Body of pancreas (tissue), 4 donors: ENCODE measurements at regions not wholly inside any gene's neighbourhood (a gene's known extent, or its start where the extent isn't known, plus 50 kb on each side); places are given as distances from the start of the nearest gene placed in this dataset.
"Not testable (repeated sequence)": the region's sequence is repeated elsewhere in the genome, so short reads cannot be mapped to it uniquely, and the experiment has no call there.

ENCODE experiments used
- ATAC-seq: fragments of 150-250 bp; one replicate; pipeline ENCODE4 v1.9.1; 2016
- DNase-seq, 4 donors: peaks; one replicate each; pipeline ENCODE4 v3.0.0-alpha.2; 2019
- H3K27ac ChIP-seq, 4 donors: fragments of 200-600 bp; sonication (generic); 1 replicate in 3 of 4; 2 replicates in 1 of 4; pipeline versions ENCODE4 v1.5.1 to v1.6.1; 2016 to 2019; ENCODE audit warnings: mild to moderate bottlenecking in 1 of 4, mixed read lengths in 1 of 4, moderate library complexity in 1 of 4
- H3K27me3 ChIP-seq, 2 donors: fragments of 200-600 bp; sonication (generic); one replicate each; pipeline ENCODE4 v1.6.0; 2016; ENCODE audit warnings: mild to moderate bottlenecking in 1 of 2
- H3K36me3 ChIP-seq, 2 donors: fragments of 200-600 bp; sonication (generic); replicated peaks in 1 of 2; 2 replicates each; pipeline ENCODE4 v1.5.1; 2016; ENCODE audit warnings: low read depth in 2 of 2; ENCODE audit not compliant: insufficient read depth in 1 of 2
- H3K4me1 ChIP-seq: fragments of 200-600 bp; sonication (generic); one replicate; pipeline ENCODE4 v1.6.0; 2016
- H3K4me3 ChIP-seq, 2 donors: fragments of 200-600 bp; sonication (generic); 1 replicate in 1 of 2; 2 replicates in 1 of 2; pipeline ENCODE4 v1.5.1; 2016 to 2019
- H3K9me3 ChIP-seq, 3 donors: fragments of 200-600 bp; sonication (generic); 1 replicate in 2 of 3; 2 replicates in 1 of 3; pipeline ENCODE4 v1.5.1; 2016
- POLR2A ChIP-seq, 3 donors: fragments of 450-650 bp; IDR thresholded peaks; one replicate each; pipeline ENCODE4 v1.6.1; 2016; ENCODE audit warnings: antibody characterized with exemption in 3 of 3, mild to moderate bottlenecking in 2 of 3
- WGBS, 2 donors: methylation state at CpG; one replicate each; pipeline ENCODE4 v1.1.5; 2017; 5-methylcytosine and 5-hydroxymethylcytosine counted together
- intact Hi-C: fragments of 100-400 bp; cut with DNase I; formaldehyde crosslinking; loops from one replicate; pipeline ENCODE4 v1.15.1; 2023
- TF ChIP-seq, protein P1 (sequence below), 7 experiments: fragments of 450-650 bp in 4 of 7; fragments of 200-600 bp in 3 of 7; sonication (generic) in 3 of 7; IDR thresholded peaks; one replicate each; pipeline ENCODE4 v1.5.1; 2016 to 2019; ENCODE audit warnings: antibody characterized with exemption in 7 of 7

DNA sequence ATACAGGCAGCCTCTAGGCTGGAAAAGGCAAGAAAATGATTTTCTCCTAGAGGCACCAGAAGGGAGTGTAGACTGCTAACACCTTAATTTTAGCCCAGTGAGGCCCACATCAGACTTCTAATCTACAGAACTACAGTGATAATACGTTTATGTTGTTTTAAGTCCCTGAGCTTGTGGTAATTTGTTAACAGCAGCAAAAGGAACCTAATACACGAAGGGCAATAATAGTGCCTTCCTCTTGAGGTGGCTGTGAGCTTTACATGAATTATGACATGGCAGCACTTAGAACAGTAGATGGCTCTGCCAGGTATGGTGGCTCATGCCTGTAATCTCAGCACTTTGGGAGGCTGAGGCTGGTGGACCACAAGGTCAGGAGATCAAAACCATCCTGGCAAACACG, 118.8 kb downstream of the ZNF664 start:
- no peak for TF ChIP-seq POLR2A (IDR thresholded peaks at IDR 0.05)
- TF ChIP-seq, protein P1, sequence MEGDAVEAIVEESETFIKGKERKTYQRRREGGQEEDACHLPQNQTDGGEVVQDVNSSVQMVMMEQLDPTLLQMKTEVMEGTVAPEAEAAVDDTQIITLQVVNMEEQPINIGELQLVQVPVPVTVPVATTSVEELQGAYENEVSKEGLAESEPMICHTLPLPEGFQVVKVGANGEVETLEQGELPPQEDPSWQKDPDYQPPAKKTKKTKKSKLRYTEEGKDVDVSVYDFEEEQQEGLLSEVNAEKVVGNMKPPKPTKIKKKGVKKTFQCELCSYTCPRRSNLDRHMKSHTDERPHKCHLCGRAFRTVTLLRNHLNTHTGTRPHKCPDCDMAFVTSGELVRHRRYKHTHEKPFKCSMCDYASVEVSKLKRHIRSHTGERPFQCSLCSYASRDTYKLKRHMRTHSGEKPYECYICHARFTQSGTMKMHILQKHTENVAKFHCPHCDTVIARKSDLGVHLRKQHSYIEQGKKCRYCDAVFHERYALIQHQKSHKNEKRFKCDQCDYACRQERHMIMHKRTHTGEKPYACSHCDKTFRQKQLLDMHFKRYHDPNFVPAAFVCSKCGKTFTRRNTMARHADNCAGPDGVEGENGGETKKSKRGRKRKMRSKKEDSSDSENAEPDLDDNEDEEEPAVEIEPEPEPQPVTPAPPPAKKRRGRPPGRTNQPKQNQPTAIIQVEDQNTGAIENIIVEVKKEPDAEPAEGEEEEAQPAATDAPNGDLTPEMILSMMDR (IDR thresholded peaks at IDR 0.05), result no peak
- 78 to 86% methylated on average over 3 of the region's 3 CpGs for WGBS, 2 donors
- ATAC-seq (no peak), DNase-seq (no peak)
- Histone ChIP-seq H3K36me3 (no peaks in the 10 kb centered on the region), H3K4me3 (no peak overlapping the region), H3K9me3 (no peaks in the 10 kb centered on the region), H3K27me3 (no peaks in the 10 kb centered on the region), H3K27ac (no peak overlapping the region), H3K4me1 (no peaks in the 10 kb centered on the region)
- intact Hi-C loops, result no loop called here

DNA sequence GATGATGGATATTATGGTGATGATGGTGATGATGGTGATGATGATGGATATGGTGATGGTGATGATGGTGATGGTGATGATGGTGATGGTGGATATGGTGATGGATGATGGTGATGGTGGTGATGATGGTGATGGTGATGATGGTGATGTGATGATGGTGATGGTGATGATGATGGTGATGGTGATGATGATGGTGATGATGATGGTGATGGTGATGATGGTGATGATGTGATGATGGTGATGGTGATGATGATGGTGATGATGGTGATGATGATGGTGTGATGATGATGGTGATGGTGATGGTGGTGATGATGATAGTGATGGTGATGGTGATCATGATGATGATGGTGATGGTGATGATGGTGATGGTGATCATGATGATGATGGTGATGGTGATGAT, 119.5 kb downstream of the ZNF664 start:
- intact Hi-C loops, H3K4me1 ChIP-seq, ATAC-seq, H3K36me3 ChIP-seq, H3K9me3 ChIP-seq, H3K27ac ChIP-seq, H3K4me3 ChIP-seq, H3K27me3 ChIP-seq, DNase-seq: not testable (repeated sequence)

DNA sequence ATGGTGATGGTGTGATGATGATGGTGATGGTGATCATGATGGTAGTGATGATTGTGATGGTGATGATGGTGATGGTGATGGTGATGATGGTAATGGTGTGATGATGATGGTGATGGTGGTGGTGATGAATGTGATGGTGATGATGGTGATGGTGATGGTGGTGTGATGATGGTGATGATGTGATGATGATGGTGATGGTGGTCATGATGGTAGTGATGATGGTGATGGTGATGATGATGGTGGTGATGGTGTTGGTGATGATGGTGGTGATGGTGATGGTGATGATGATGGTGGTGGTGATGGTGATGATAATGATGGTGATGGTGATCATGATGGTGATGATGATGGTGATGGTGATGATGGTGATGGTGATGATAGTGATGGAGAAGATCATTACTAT, 120.3 kb downstream of the ZNF664 start:
- intact Hi-C loops, result no loop called here
- Histone ChIP-seq H3K4me3 (no peak overlapping the region), H3K27me3 (no peaks in the 10 kb centered on the region), H3K27ac (no peak overlapping the region), H3K9me3 (no peaks in the 10 kb centered on the region), H3K4me1 (no peaks in the 10 kb centered on the region), H3K36me3 (no peaks in the 10 kb centered on the region)
- TF ChIP-seq, protein P1 (IDR thresholded peaks at IDR 0.05), result no peak
- TF ChIP-seq POLR2A (IDR thresholded peaks at IDR 0.05), result no peak
- ATAC-seq (no peak), DNase-seq (no peak)

DNA sequence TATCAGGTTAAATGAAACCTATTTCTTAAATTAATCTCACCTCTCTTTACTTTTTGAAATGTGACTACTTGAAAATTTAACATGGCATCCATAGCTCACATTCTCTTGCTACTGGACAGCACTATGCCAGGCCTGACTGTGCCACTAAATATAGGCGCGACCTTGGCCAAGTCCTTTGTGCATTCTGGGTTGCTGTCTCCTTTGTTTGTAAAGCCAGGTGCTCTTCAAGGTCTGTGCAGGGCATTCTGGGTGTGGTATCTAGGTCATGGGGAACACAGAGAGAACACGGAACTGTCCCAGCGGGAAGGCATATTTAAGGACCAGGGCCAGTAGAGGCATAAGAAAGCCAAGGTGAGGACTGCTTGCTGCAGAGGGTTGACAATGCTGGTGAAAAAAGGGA, 121.2 kb downstream of the ZNF664 start:
- H3K9me3 ChIP-seq, result no peaks in the 10 kb centered on the region
- TF ChIP-seq, protein P1 (IDR thresholded peaks at IDR 0.05), result no peak
- TF ChIP-seq POLR2A (IDR thresholded peaks at IDR 0.05), result no peak
- no peak overlapping the region for H3K27ac ChIP-seq
- ATAC-seq, result no peak
- H3K4me1 ChIP-seq, result no peaks in the 10 kb centered on the region
- no peak for DNase-seq
- no peaks in the 10 kb centered on the region for H3K27me3 ChIP-seq
- H3K36me3 ChIP-seq, result no peaks in the 10 kb centered on the region
- H3K4me3 ChIP-seq, result no peak overlapping the region
- 94 to 95% methylated on average over 4 of the region's 4 CpGs for WGBS, 2 donors
- intact Hi-C loops, result no loop called here

DNA sequence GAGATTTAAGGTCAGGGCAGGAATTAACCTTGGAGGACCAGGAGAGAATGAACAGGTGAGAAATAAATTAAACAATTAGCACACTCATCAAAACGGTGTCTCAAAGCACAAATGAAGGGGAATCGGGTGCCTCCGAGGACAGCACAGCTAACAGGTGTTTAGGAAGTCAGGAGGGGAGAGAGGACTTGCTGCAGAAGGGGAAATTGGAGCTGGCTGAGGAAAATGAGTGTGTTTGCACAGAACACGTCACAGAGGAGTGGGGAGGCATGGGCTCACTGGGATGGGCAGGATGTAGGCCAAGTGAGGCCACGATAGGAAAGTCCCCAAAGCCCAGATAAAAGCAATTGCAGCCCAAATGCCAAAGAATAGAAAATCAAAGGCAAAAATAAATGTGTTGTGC, 121.7 kb downstream of the ZNF664 start:
- Histone ChIP-seq H3K27me3 (no peaks in the 10 kb centered on the region), H3K4me1 (no peaks in the 10 kb centered on the region), H3K36me3 (no peaks in the 10 kb centered on the region), H3K27ac (no peak overlapping the region), H3K4me3 (no peak overlapping the region), H3K9me3 (no peaks in the 10 kb centered on the region)
- 50 to 60% methylated on average over 5 of the region's 5 CpGs for WGBS, 2 donors
- DNase-seq, result no peak
- no peak for TF ChIP-seq POLR2A (IDR thresholded peaks at IDR 0.05)
- TF ChIP-seq, protein P1 (IDR thresholded peaks at IDR 0.05), result no peak
- intact Hi-C loops, result no loop called here
- ATAC-seq, result no peak
